ENCODE measurements at regions not wholly inside any gene's neighbourhood (a gene's known extent, or its start where the extent isn't known, plus 50 kb on each side); places are given as distances from the start of the nearest gene placed in this dataset.

DNA sequence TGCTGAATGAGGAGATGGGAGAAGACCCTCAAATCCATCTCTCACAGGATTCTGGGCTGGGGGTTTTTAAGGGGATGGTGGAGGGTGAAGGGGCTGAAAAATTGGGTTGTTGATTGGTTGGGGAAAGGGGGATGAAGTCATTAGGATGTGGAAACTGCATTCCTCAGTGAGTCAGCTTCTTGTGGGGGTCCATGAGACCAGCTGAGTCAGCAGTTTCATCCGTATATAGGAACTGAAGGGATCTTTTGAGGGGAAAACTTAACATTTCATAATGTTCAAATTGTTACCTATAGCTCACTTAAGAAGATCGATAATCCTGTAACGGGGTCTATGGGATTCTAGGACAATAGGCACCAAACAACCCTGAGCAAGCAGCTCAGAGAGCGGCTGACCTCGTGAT is 213.4 kb downstream of the CBLN1 start:
- no peak for DNase-seq

DNA sequence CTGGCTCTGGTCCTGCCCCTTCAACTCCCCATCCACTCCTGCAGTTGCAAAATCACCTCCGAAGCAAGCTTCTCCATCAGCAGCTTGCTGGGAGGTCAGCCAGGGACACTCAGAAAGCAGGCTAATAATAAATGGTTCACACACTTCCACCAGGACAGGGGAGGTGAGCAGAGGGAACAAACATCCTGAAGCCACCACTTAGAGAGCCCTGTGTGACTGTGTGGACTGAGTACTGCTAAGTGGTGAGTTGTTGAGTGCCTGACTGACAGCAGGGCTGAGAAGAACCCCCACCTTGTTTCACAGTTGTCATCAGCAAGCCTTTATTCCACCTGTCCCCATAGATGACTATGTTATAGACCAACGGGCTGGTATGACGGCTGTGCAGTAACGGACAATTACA is 213.9 kb downstream of the CBLN1 start:
- no peak for DNase-seq

DNA sequence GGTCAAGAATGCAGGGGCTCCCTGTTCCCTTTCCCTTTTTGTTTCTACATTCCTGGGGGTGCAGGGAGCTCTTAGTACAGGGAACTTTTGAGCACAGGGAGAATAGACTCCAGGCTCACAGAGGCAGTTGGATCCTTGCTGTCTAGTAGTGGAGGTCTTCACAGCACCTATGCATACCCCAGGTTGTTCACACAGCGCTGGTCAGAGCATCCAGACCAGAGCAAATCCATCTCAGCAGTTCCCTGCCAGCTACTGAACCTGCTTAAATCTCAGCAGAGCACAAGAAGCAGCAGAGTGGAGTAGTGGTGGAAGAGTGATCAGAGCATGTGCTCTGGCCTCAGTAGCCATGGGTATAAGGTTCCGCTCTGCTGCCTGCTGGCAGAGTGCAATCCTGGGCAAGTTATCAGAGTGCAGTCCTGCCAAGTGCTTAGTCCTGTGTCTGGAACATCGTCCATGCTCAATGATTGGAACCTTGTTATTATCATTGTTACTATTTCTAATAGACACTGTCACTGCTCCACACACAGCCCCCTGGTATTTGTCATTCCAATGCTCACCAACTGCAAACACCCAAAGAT is 220.4 kb downstream of the CBLN1 start:
- DNase-seq: no peak

DNA sequence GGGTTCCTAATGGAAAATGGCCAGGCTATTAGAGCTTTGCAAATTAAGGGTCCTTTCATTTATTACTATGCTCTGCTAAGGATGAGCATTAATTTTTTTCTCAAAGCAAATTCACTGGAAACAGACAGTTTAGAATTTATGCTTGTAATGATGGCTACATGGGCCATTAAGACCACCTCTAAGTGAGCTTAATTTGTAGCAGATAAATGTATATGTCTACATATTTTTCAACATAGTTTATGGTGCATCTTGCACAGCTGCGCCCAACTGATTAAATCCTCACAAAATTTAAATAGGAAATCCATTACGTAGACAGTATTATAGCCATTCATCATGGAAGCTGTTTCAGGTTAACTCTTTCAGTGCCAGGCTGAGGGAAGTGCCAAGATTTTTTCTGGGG is 220.9 kb downstream of the CBLN1 start:
- no peak for DNase-seq

DNA sequence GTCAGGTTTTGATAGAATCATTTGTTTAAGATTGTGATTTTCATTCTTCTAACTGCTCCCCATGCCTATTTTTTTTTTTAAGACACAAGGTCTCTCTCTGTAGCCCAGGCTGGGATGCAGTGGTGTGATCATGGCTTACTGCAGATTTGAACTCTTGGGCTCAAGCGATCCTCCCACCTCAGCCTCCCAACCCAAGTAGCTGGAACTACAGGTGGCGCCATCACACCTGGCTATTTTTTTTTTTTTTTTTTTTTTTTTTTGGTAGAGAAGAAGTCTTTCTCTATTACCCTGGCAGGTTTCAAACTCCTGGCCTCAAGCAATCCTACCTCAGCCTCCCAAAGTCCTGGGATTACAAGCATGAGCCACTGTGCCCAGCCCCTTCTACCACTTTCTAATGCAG is 223.3 kb downstream of the CBLN1 start:
- no peak for DNase-seq

DNA sequence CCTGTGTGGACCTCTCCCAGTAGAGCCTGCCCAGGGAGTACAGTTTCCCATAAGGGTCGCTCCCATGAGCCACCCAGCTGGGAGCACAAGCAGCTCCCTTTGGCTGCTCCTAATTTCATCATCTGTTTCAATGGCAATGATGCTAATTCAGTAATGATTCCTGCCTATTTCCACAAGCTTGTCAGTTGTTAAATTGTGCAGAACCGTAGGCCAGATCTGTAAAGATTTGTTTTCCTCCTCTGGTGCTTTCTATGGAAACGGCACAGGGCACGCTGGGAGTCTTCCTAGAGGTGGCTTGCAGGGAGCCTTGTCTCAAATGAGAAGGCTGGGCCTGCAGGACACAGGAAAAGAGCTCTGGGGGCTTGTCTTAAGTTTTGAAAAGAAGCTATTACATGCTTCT is 223.7 kb downstream of the CBLN1 start:
- DNase-seq: no peak

DNA sequence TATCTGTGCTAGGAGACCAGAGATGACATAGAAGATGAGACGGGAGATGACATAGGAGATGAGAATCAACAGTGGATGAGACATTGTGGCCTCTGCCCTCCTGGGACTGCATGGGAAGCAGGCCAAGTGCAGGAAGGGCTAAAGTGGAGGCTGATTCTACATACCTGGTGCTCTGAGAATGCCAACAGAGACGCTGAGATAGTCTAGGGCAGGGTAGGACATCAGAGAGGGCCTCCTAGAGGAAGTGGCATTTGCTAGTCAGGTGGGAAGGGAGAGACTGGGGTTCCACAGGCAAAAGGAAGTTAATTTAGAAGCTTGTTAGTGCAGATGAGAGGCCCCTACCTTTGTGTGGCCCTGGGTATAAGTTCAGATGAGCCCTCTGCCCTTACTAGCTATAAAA is 224.2 kb downstream of the CBLN1 start:
- no peak for DNase-seq

DNA sequence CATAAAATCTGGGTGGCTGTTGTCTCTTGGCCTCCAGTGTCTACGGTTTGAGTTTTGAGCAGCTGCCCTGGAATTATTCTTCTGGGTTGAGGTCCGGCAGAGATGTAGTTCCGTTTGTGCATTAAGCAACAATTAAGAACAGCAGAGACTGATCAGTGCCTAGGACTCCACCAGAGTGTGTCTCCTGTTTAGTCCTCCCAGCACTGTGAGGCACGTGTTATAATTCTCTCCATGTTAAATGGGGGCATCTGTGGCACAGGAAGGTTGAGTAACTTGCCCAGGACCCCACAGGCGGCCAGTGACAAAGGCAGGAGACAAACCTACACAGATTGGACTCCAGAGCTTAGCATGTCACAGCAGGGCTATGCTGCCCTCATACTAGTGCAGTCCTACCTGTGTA is 225.1 kb downstream of the CBLN1 start:
- no peak for DNase-seq

DNA sequence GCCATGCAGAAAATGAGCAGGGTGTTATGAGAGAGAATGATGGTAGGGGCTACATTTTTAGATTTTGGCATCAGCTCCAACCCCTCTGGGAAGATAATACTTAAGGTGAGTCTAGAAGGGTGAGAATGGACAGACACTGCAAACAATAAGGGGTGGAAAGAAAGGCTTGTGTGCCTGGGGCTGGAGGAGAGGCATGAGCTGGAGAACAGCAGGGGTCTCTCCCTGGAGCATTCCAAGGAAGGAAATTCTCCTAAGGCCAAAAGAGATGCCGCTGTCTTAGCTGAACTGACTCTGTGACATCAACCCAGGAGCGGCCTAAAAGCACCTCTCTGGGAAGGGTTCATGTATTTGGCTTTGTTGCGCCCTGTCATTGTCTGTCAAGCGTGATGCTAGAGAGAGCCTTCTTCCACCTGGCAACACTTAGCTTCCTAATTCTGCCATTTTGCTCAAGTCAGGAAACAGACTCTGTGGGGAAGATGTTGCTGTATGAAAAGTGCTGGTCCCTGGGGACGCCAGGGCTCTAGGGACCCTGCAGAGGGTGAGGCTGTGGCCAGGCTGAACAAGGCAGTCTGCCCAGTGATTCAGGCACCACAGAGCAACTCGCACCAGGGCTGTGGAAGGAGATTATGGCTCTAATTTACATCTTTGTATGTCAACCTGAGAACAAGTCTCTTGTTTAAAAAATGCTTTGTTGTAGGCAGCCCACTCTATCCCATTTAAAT is 225.7 kb downstream of the CBLN1 start:
- no peak for DNase-seq

DNA sequence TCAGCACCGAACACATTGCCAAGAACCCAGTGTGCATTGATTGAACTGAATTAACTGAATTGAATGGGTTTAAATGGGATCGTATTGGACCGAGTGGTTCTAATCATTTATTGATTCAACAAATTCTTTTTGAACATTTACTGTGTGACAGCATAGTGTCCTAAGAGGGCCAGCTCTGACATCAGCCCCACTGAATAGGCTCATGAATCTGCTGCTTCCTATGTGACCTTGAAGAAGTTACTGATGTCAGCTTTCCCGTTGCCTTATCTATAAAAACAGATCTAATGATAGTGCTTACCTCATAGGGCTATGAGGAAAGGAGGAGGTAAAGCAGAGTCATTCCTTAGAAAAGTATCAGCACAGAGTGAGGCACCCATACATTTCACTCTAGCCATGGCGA is 226.3 kb downstream of the CBLN1 start:
- DNase-seq: no peak

DNA sequence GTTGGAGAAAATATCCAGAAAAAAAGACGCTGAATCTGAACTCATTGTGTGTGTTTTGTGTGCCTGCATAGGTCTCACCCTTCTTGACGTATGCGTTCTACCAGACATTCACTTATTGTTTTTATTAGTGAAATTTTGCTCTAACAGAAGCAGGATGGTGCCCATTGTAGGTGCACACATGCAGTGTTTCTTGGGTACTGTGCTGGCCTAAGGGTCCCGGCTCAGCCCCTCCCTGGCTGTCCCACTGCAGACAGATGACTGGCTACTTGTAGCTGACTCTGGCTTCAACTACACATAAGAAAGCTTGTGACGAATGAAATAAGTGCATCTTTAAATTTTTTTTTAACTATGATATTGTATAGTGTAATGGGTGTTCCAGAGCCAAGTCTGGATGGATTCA is 227.0 kb downstream of the CBLN1 start:
- DNase-seq: no peak

DNA sequence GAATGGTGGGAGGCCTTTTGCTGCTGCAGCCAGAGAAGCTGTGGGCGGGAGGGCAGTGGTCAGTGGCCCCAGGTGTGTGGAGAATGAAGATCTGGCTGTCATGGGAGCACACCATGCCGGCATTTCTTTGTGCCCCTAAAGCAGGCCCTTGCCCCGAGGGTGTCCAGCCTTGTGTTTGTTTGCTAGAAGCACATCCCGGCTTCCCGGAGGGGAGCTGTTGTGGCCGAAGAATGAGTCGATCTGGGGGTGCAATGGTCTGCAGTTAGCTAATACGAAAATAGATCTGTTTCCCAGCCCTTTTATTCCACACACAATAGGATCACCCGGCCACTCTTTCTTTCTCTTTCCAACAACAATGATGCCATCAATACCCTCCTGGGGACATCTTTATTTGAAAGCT is 228.8 kb downstream of the CBLN1 start:
- no peak for DNase-seq

DNA sequence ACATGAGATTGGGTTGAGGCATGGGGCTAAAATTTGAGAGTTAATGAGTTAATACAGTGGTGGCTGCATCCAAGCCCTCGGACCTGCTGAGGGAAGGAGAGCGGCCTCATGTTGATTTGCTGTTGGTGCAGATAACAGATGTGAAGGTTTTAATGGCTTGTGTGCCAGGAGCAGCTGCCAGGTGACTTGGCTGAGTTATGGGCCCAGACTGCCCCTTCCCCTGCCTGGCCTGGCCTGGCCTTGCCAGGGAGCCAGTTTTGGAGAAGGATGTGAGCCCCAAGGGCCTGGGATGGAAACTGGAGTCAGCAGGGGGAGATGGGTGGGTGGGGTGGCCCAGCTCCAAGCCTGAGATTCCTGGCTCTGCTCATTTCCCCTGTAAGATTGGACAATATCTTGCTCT is 230.1 kb downstream of the CBLN1 start:
- DNase-seq: no peak

DNA sequence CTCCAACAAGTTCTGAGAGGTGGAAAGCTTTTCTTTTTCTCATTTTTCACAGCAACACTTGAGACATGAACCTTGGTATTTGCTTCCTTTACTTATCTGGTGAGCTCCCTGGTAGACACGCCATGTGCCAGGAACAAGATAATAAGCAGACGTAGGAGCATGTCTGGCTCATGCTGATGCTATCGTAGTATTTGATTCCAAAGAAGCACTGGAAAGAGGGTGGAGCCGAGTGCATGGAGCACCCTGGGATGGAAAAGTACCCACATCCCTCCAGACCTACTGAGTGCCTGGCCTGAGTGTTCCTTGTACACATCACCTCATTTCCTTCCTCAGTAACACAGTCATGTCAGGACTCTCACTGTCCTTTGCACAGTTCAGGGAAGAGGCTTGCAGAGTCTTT is 231.0 kb downstream of the CBLN1 start:
- DNase-seq: no peak

DNA sequence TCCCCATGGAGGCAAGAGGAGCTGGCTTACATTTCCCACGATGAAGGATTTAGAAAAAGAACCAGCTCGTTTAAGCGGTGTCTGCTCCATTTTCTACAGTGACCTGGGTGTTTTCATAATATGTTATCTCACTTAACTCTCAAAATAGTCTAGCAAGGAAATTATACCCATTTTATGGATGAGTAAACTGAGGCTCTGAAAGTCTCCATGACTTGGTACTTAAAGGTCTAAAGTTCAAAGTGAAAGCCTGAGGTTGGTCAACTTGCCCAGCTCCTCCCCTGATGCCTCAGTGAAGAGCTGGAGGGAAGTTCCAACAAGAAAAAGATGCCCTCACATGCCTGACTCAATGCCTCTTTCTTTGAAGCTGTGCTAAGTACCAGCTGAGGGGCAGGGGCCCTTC is 232.0 kb downstream of the CBLN1 start:
- no peak for DNase-seq

DNA sequence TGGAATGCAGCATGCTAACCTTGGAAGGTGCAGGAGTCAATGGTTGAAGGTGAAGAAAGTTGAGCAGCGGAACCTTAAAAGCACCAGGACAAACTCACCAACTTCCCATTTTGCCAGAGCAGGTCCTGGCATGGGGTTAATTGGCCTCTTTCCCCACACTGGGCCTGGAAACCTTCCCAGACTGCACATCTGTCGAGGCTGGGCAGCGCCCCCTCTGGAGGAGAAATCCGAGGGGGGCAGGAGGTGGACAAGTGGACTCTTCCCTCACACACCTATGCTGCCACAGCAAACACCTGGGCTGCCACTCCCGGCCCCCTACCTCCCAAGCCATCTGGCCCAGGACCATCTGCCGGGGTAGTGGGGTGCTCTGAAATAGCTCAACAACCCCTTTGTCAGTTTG is 232.4 kb downstream of the CBLN1 start:
- DNase-seq: no peak

DNA sequence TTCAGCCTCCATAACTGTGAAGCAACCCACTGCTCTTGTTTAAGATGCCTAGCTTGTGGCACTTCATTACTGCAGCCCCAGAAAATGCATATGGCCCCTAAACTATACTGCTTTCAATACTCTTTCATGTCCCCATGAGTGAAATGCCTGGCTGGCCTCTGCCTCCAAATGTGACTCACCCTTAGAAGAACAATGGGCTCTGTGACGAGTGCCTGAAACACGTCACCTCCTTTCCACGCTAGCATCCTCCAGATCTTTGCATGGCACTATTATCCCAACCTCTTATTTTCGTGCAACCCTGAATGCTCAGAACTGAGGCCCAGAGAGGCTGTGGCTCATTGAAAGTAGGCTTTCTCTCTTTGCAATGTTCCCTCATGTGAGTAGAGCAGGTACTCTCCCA is 233.1 kb downstream of the CBLN1 start:
- DNase-seq: no peak

DNA sequence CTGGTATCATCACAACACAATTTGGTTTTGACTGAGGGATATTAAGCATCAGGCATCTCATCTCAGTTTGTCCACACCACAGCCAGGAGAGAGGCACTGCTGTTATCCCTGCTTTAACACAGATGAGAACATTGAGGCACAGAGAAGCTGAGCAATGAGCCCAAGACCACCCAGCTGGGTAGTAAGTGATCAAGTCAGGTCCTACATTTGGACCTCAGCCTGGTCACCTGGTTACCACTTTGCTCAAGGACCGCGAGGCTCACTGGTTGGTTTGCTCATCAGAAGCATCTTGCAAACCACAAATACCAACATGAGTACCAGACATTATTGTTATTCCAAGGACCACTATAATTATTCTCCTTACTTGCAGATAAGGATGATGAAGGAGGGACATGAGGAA is 245.5 kb downstream of the CBLN1 start:
- no peak for DNase-seq

DNA sequence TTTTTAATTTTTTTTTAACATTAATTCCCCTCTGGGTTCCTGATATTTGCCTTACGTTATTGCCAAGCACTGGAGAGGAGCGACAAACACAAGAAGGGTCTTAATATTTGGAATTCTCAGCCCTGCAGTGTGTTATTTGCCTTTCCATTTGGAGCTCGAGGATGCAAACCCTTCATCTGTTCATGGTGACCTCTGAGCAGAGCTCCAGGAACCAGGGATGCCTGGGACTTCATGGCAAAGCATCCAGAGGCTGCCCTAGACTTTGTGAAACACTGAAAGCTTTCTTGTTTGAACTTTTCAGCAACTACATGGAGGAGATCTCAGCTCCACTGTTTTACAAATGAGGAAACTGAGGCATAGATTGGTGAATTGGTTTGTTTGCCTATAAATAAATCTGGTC is 254.2 kb downstream of the CBLN1 start:
- DNase-seq: no peak

DNA sequence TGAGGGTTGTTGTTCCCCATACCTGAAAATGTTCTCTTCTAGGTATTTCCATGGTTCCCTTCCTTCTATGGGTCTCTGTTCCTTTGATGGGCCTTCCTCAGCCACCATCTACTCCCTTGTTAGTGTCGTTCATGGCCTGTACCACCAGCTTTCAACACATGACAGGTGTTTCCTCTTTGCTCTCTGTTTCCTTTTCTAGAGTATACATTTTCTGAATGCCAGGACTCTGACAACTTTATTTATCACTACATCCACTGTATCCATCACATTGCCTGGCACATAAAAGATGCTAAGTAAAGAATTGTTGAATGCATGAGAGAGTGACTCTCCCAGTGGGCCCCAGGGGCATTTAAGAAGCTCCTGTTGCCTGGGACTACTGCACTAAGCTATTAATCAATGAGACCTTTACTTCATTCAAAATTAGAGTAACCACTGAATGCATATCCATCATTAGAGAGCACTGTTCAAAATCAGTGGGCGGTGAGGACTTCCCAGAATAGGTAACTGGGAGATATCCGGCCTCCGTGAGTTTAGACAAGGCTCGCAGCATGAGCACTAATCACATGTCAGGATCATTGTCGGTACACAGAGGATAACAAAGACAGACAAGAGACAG is 255.0 kb downstream of the CBLN1 start:
- no peak for DNase-seq

DNA sequence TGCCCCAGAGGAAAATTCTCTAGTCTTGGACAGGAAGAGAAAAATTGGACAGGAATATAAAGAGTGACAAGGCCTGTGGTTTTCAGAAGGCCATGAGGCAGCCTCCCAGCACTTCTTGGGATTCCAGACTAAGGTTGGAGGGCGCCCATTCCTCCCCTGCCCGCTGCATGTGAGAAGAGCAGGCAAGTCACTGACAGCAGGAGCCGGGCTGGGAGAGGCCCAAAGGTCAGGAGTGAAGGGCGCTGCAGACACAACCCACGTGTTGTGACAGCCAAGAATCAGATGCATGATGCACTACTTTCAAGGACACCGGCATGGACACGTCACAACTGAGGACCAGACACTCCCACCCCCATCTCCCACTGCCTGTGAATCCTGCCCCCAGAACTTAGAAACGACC is 256.7 kb downstream of the CBLN1 start:
- no peak for DNase-seq

DNA sequence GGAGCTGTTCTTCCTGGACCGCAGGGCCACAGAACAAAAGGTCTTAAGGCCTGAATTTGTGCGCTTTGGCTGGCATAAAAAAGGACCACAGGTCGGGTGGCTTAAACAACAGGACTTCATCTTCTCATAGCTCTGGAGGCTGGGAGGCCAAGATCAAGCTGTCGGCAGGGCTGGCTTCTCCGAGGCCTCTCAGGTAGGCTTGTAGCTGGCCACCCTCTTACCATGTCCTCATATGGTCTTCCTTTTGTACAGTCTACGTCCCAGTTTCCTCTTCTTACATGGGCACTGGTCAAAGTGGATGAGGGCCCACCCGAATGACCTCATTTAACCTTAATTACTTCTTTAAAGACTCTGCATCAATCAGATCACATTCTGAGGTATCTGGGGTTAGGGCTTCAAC is 257.6 kb downstream of the CBLN1 start:
- DNase-seq: no peak

DNA sequence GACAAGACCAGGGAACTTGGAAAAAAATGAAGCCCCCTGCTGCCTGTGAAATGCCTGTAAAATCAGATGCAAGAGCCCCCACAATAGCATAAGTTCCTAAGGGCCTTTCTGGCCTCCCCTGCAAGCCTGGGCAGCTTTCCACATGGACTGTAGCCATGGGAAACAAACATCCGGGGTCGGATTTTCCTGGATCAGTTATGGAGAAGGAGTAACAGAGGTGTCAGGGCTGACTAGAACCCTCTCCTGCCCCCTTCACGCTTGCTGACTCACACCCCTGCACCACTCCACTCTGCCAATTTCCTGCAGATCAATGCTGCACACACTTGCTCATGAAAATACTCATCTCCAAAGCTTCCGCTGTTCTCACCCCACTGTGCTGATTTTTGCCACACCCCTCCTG is 258.6 kb downstream of the CBLN1 start:
- DNase-seq: no peak

DNA sequence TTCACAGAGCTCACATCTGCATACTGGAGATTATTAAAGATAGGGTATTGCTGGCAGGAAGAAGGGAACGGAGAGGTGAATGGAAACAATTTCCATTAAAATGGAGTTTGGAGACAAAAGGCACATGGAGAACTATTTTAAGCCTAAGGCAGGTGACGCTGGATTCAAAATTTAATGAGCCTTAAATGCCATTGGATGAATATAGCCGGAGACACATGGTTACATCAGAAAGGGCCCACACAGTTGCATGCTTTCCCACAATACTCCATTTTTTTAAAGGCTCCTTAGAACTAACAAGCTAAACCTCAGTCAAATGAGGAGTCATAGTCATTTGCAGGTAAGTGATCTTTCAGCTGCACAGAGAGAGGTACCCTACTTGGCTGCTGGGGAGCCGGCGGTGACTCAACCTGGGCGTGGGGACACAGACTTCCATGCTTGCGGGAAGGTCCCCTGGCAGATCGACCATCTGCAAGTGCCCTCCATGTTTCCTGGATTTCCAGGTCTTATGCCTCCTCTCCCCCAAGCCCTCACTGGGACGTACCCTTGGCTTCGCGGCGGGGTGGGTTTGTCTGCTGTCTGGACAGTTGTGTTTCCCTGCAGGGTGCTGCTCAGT is 259.2 kb downstream of the CBLN1 start:
- no peak for DNase-seq
